ENCODE measurements at regions not wholly inside any gene's neighbourhood (a gene's known extent, or its start where the extent isn't known, plus 50 kb on each side); places are given as distances from the start of the nearest gene placed in this dataset.

GRCh38 chr5:43996221-43996620, 393.0 kb downstream of the FGF10 start:
- Histone ChIP-seq H3K23me2 (ENCODE audit: insufficient read length, low read depth, low read length, poor library complexity, severe bottlenecking) (no peaks in the 10 kb centered on the region), H4K8ac (replicated peaks; ENCODE audit: insufficient read length, low read depth, low read length) (no peak overlapping the region), H3T11ph (ENCODE audit: low read length) (no peak overlapping the region), H3K79me1 (ENCODE audit: insufficient read depth, low read depth, low read length, poor library complexity, severe bottlenecking) (no peaks in the 10 kb centered on the region), H3K9me3 (ENCODE audit: control insufficient read depth, low read depth, low read length) (no peaks in the 10 kb centered on the region), H2BK20ac (ENCODE audit: low read depth, low read length, poor library complexity, severe bottlenecking) (no peak overlapping the region), H3K27ac (ENCODE audit: insufficient read length, low read depth, low read length) (no peak overlapping the region), H3K14ac (ENCODE audit: insufficient read depth, low read length) (no peak overlapping the region), H3K9ac (ENCODE audit: extremely low read depth, insufficient read length, low read length) (no peak overlapping the region), H2AK5ac (ENCODE audit: insufficient read length, low read length) (no peak overlapping the region), H3K4me2 (ENCODE audit: insufficient read depth, insufficient read length, low read length) (no peak overlapping the region), H3K79me2 (ENCODE audit: insufficient read depth, low read length) (no peaks in the 10 kb centered on the region), H3K4ac (ENCODE audit: low read depth, low read length) (no peak overlapping the region), H3K4me1 (ENCODE audit: insufficient read depth, low read length) (no peaks in the 10 kb centered on the region), H3K18ac (ENCODE audit: insufficient read length, low read depth, low read length) (no peak overlapping the region), H2BK15ac (ENCODE audit: low read depth, low read length) (no peak overlapping the region), H2BK12ac (ENCODE audit: insufficient read length, low read depth, low read length) (no peak overlapping the region), H2AFZ (ENCODE audit: low read length) (no peak overlapping the region), H3K56ac (ENCODE audit: insufficient read length, low read depth, low read length) (no peak overlapping the region), H4K20me1 (ENCODE audit: control insufficient read depth, insufficient read depth, insufficient read length) (no peaks in the 10 kb centered on the region), H2BK120ac (ENCODE audit: low read depth, low read length, poor library complexity, severe bottlenecking) (no peak overlapping the region), H3K23ac (ENCODE audit: insufficient read length, low read depth, low read length) (no peak overlapping the region), H4K91ac (ENCODE audit: insufficient read length, low read depth, low read length) (no peak overlapping the region), H2BK5ac (ENCODE audit: insufficient read length, low read length) (no peak overlapping the region), H3K27me3 (ENCODE audit: insufficient read depth, low read length) (no peaks in the 10 kb centered on the region), H4K5ac (ENCODE audit: insufficient read length, low read depth, low read length) (no peak overlapping the region)
- TF ChIP-seq, protein P1, sequence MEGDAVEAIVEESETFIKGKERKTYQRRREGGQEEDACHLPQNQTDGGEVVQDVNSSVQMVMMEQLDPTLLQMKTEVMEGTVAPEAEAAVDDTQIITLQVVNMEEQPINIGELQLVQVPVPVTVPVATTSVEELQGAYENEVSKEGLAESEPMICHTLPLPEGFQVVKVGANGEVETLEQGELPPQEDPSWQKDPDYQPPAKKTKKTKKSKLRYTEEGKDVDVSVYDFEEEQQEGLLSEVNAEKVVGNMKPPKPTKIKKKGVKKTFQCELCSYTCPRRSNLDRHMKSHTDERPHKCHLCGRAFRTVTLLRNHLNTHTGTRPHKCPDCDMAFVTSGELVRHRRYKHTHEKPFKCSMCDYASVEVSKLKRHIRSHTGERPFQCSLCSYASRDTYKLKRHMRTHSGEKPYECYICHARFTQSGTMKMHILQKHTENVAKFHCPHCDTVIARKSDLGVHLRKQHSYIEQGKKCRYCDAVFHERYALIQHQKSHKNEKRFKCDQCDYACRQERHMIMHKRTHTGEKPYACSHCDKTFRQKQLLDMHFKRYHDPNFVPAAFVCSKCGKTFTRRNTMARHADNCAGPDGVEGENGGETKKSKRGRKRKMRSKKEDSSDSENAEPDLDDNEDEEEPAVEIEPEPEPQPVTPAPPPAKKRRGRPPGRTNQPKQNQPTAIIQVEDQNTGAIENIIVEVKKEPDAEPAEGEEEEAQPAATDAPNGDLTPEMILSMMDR (conservative IDR thresholded peaks at IDR 0.05), result no peak
- Mint-ChIP-seq H3K27ac (no peak overlapping the region), H3K9me3 (no peaks in the 10 kb centered on the region), H3K4me1 (peaks cover 16 to 19% of the 10 kb centered on the region in 2 experiments), H3K36me3 (ENCODE audit: insufficient read depth in 1 of 3, low read depth in 3 of 3) (0 out of 7 replicates have a peak, but pooled peaks cover 0 to 2% (median 0%) of the 10 kb centered on the region in 3 experiments), H3K4me3 (no peak overlapping the region), H3K27me3 (ENCODE audit: low read depth) (no peaks in the 10 kb centered on the region)
- DNase-seq, result no peak
- no CpG with 5 or more reads among the region's 2 CpGs for WGBS (ENCODE audit: extremely low coverage, insufficient read length, low lambda C conversion rate)

Data from H9 (cell line).